ENCODE measurements at regions not wholly inside any gene's neighbourhood (a gene's known extent, or its start where the extent isn't known, plus 50 kb on each side); places are given as distances from the start of the nearest gene placed in this dataset.

- no peak overlapping the region for H3K27ac ChIP-seq (ENCODE audit: low read depth in 1 of 3, low read length in 2 of 3)
Observed at GRCh38 chr21:25361765-25362164, 245.5 kb downstream of the MRPL39 start.

GRCh38 chr21:25361097-25361496 lies 246.2 kb downstream of the MRPL39 start:
- WGBS, 3 donors, result 15 to 32% (median 30%) methylated on average over 1 of the region's 1 CpG
- FAIRE-seq, result no peak
- Histone ChIP-seq H3K4me3 (ENCODE audit: low read depth in 1 of 3, low read length in 3 of 3) (no peak overlapping the region), H3K27me3 (ENCODE audit: control insufficient read depth in 3 of 3, insufficient read depth in 3 of 3, low read length in 3 of 3) (no peaks in the 10 kb centered on the region), H3K9me3 (ENCODE audit: control insufficient read depth in 2 of 2, insufficient read depth in 1 of 2, low read depth in 1 of 2, low read length in 1 of 2) (peaks cover 0 to 2% of the 10 kb centered on the region in 2 donors), H3K4me1 (ENCODE audit: control insufficient read depth in 3 of 3, insufficient read depth in 2 of 3, low read depth in 1 of 3, low read length in 2 of 3) (no peaks in the 10 kb centered on the region), H3K27ac (ENCODE audit: low read depth in 1 of 3, low read length in 2 of 3) (no peak overlapping the region), H3K36me3 (ENCODE audit: control insufficient read depth in 3 of 3, insufficient read depth in 2 of 3, low read depth in 1 of 3, low read length in 3 of 3) (no peaks in the 10 kb centered on the region)
- no peak for DNase-seq

More at GRCh38 chr21:25361765-25362164, 245.5 kb downstream of the MRPL39 start:
- DNase-seq, result no peak
- no peaks in the 10 kb centered on the region for H3K4me1 ChIP-seq (ENCODE audit: control insufficient read depth in 3 of 3, insufficient read depth in 2 of 3, low read depth in 1 of 3, low read length in 2 of 3)
- H3K9me3 ChIP-seq (ENCODE audit: control insufficient read depth in 2 of 2, insufficient read depth in 1 of 2, low read depth in 1 of 2, low read length in 1 of 2), result peaks cover 0 to 2% of the 10 kb centered on the region in 2 donors
- H3K4me3 ChIP-seq (ENCODE audit: low read depth in 1 of 3, low read length in 3 of 3), result no peak overlapping the region
- FAIRE-seq, result no peak
- no peaks in the 10 kb centered on the region for H3K27me3 ChIP-seq (ENCODE audit: control insufficient read depth in 3 of 3, insufficient read depth in 3 of 3, low read length in 3 of 3)
- no peaks in the 10 kb centered on the region for H3K36me3 ChIP-seq (ENCODE audit: control insufficient read depth in 3 of 3, insufficient read depth in 2 of 3, low read depth in 1 of 3, low read length in 3 of 3)
- WGBS, 3 donors, result 92 to 96% (median 93%) methylated on average over 27 to 28 of the region's 28 CpGs

GRCh38 chr21:25360593-25360992 lies 246.7 kb downstream of the MRPL39 start:
- H3K27me3 ChIP-seq (ENCODE audit: control insufficient read depth in 3 of 3, insufficient read depth in 3 of 3, low read length in 3 of 3), result no peaks in the 10 kb centered on the region
- FAIRE-seq (no peak), DNase-seq (no peak)
- H3K9me3 ChIP-seq (ENCODE audit: control insufficient read depth in 2 of 2, insufficient read depth in 1 of 2, low read depth in 1 of 2, low read length in 1 of 2), result peaks cover 0 to 2% of the 10 kb centered on the region in 2 donors
- no peak overlapping the region for H3K4me3 ChIP-seq (ENCODE audit: low read depth in 1 of 3, low read length in 3 of 3)
- no peak overlapping the region for H3K27ac ChIP-seq (ENCODE audit: low read depth in 1 of 3, low read length in 2 of 3)
- H3K36me3 ChIP-seq (ENCODE audit: control insufficient read depth in 3 of 3, insufficient read depth in 2 of 3, low read depth in 1 of 3, low read length in 3 of 3), result no peaks in the 10 kb centered on the region
- 62 to 80% (median 67%) methylated on average over 2 of the region's 2 CpGs for WGBS, 3 donors
- no peaks in the 10 kb centered on the region for H3K4me1 ChIP-seq (ENCODE audit: control insufficient read depth in 3 of 3, insufficient read depth in 2 of 3, low read depth in 1 of 3, low read length in 2 of 3)

GRCh38 chr21:25359724-25360123 lies 247.6 kb downstream of the MRPL39 start:
- H3K36me3 ChIP-seq (ENCODE audit: control insufficient read depth in 3 of 3, insufficient read depth in 2 of 3, low read depth in 1 of 3, low read length in 3 of 3), result no peaks in the 10 kb centered on the region
- no peaks in the 10 kb centered on the region for H3K4me1 ChIP-seq (ENCODE audit: control insufficient read depth in 3 of 3, insufficient read depth in 2 of 3, low read depth in 1 of 3, low read length in 2 of 3)
- no peaks in the 10 kb centered on the region for H3K27me3 ChIP-seq (ENCODE audit: control insufficient read depth in 3 of 3, insufficient read depth in 3 of 3, low read length in 3 of 3)
- H3K4me3 ChIP-seq (ENCODE audit: low read depth in 1 of 3, low read length in 3 of 3), result no peak overlapping the region
- FAIRE-seq (no peak), DNase-seq (no peak)
- no peak overlapping the region for H3K27ac ChIP-seq (ENCODE audit: low read depth in 1 of 3, low read length in 2 of 3)
- peaks cover 0 to 2% of the 10 kb centered on the region in 2 donors for H3K9me3 ChIP-seq (ENCODE audit: control insufficient read depth in 2 of 2, insufficient read depth in 1 of 2, low read depth in 1 of 2, low read length in 1 of 2)
- 84 to 90% (median 88%) methylated on average over 5 of the region's 5 CpGs for WGBS, 3 donors

- DNase-seq (no peak), FAIRE-seq (no peak)
- H3K36me3 ChIP-seq (ENCODE audit: control insufficient read depth in 3 of 3, insufficient read depth in 2 of 3, low read depth in 1 of 3, low read length in 3 of 3), result no peaks in the 10 kb centered on the region
- H3K4me1 ChIP-seq (ENCODE audit: control insufficient read depth in 3 of 3, insufficient read depth in 2 of 3, low read depth in 1 of 3, low read length in 2 of 3), result no peaks in the 10 kb centered on the region
- no peak overlapping the region for H3K27ac ChIP-seq (ENCODE audit: low read depth in 1 of 3, low read length in 2 of 3)
- peaks cover 0 to 2% of the 10 kb centered on the region in 2 donors for H3K9me3 ChIP-seq (ENCODE audit: control insufficient read depth in 2 of 2, insufficient read depth in 1 of 2, low read depth in 1 of 2, low read length in 1 of 2)
- H3K4me3 ChIP-seq (ENCODE audit: low read depth in 1 of 3, low read length in 3 of 3), result no peak overlapping the region
- 66 to 71% (median 68%) methylated on average over 6 of the region's 6 CpGs for WGBS, 3 donors
- no peaks in the 10 kb centered on the region for H3K27me3 ChIP-seq (ENCODE audit: control insufficient read depth in 3 of 3, insufficient read depth in 3 of 3, low read length in 3 of 3)
Observed at GRCh38 chr21:25350056-25350455, 257.2 kb downstream of the MRPL39 start.

- Histone ChIP-seq H3K27me3 (ENCODE audit: control insufficient read depth in 3 of 3, insufficient read depth in 3 of 3, low read length in 3 of 3) (no peaks in the 10 kb centered on the region), H3K9me3 (ENCODE audit: control insufficient read depth in 2 of 2, insufficient read depth in 1 of 2, low read depth in 1 of 2, low read length in 1 of 2) (peaks cover 0 to 2% of the 10 kb centered on the region in 2 donors), H3K4me1 (ENCODE audit: control insufficient read depth in 3 of 3, insufficient read depth in 2 of 3, low read depth in 1 of 3, low read length in 2 of 3) (no peaks in the 10 kb centered on the region), H3K27ac (ENCODE audit: low read depth in 1 of 3, low read length in 2 of 3) (no peak overlapping the region), H3K36me3 (ENCODE audit: control insufficient read depth in 3 of 3, insufficient read depth in 2 of 3, low read depth in 1 of 3, low read length in 3 of 3) (no peaks in the 10 kb centered on the region), H3K4me3 (ENCODE audit: low read depth in 1 of 3, low read length in 3 of 3) (no peak overlapping the region)
- 72 to 82% (median 73%) methylated on average over 10 of the region's 10 CpGs for WGBS, 3 donors
- FAIRE-seq, result no peak
- DNase-seq, result no peak
Observed at GRCh38 chr21:25343774-25344545, 263.3 kb downstream of the MRPL39 start.

- Histone ChIP-seq H3K27me3 (ENCODE audit: control insufficient read depth in 3 of 3, insufficient read depth in 3 of 3, low read length in 3 of 3) (no peaks in the 10 kb centered on the region), H3K27ac (ENCODE audit: low read depth in 1 of 3, low read length in 2 of 3) (no peak overlapping the region), H3K4me3 (ENCODE audit: low read depth in 1 of 3, low read length in 3 of 3) (no peak overlapping the region), H3K4me1 (ENCODE audit: control insufficient read depth in 3 of 3, insufficient read depth in 2 of 3, low read depth in 1 of 3, low read length in 2 of 3) (no peaks in the 10 kb centered on the region), H3K36me3 (ENCODE audit: control insufficient read depth in 3 of 3, insufficient read depth in 2 of 3, low read depth in 1 of 3, low read length in 3 of 3) (no peaks in the 10 kb centered on the region), H3K9me3 (ENCODE audit: control insufficient read depth in 2 of 2, insufficient read depth in 1 of 2, low read depth in 1 of 2, low read length in 1 of 2) (no peaks in the 10 kb centered on the region)
- no peak for FAIRE-seq
- 88 to 100% (median 98%) methylated on average over 1 of the region's 1 CpG for WGBS, 3 donors
- DNase-seq, result no peak
Observed at GRCh38 chr21:25342816-25343215, 264.5 kb downstream of the MRPL39 start.

GRCh38 chr21:25341981-25342380 lies 265.3 kb downstream of the MRPL39 start:
- Histone ChIP-seq H3K4me3 (ENCODE audit: low read depth in 1 of 3, low read length in 3 of 3) (no peak overlapping the region), H3K4me1 (ENCODE audit: control insufficient read depth in 3 of 3, insufficient read depth in 2 of 3, low read depth in 1 of 3, low read length in 2 of 3) (no peaks in the 10 kb centered on the region), H3K36me3 (ENCODE audit: control insufficient read depth in 3 of 3, insufficient read depth in 2 of 3, low read depth in 1 of 3, low read length in 3 of 3) (no peaks in the 10 kb centered on the region), H3K9me3 (ENCODE audit: control insufficient read depth in 2 of 2, insufficient read depth in 1 of 2, low read depth in 1 of 2, low read length in 1 of 2) (no peaks in the 10 kb centered on the region), H3K27me3 (ENCODE audit: control insufficient read depth in 3 of 3, insufficient read depth in 3 of 3, low read length in 3 of 3) (no peaks in the 10 kb centered on the region), H3K27ac (ENCODE audit: low read depth in 1 of 3, low read length in 2 of 3) (no peak overlapping the region)
- FAIRE-seq (no peak), DNase-seq (no peak)
- WGBS, 3 donors, result 72 to 91% (median 79%) methylated on average over 6 of the region's 6 CpGs

- Histone ChIP-seq H3K27ac (ENCODE audit: low read depth in 1 of 3, low read length in 2 of 3) (no peak overlapping the region), H3K9me3 (ENCODE audit: control insufficient read depth in 2 of 2, insufficient read depth in 1 of 2, low read depth in 1 of 2, low read length in 1 of 2) (no peaks in the 10 kb centered on the region), H3K36me3 (ENCODE audit: control insufficient read depth in 3 of 3, insufficient read depth in 2 of 3, low read depth in 1 of 3, low read length in 3 of 3) (no peaks in the 10 kb centered on the region), H3K4me3 (ENCODE audit: low read depth in 1 of 3, low read length in 3 of 3) (no peak overlapping the region), H3K4me1 (ENCODE audit: control insufficient read depth in 3 of 3, insufficient read depth in 2 of 3, low read depth in 1 of 3, low read length in 2 of 3) (no peaks in the 10 kb centered on the region), H3K27me3 (ENCODE audit: control insufficient read depth in 3 of 3, insufficient read depth in 3 of 3, low read length in 3 of 3) (no peaks in the 10 kb centered on the region)
- FAIRE-seq (no peak), DNase-seq (no peak)
- 80 to 88% (median 81%) methylated on average over 5 of the region's 5 CpGs for WGBS, 3 donors
Observed at GRCh38 chr21:25338415-25338814, 268.9 kb downstream of the MRPL39 start.
